ENCODE measurements at regions not wholly inside any gene's neighbourhood (a gene's known extent, or its start where the extent isn't known, plus 50 kb on each side); places are given as distances from the start of the nearest gene placed in this dataset.

GRCh38 chr20:39225978-39226377 lies 263.8 kb downstream of the DHX35 start:
- in situ Hi-C loops (cut with MboI; ENCODE audit: low sequenced_read_pairs) = no loop called here

GRCh38 chr20:39225536-39225935 lies 263.4 kb downstream of the DHX35 start:
- in situ Hi-C loops (cut with MboI; ENCODE audit: low sequenced_read_pairs) = no loop called here

GRCh38 chr20:39222101-39222500 lies 260.0 kb downstream of the DHX35 start:
- in situ Hi-C loops (cut with MboI; ENCODE audit: low sequenced_read_pairs) = no loop called here

- in situ Hi-C loops (cut with MboI; ENCODE audit: low sequenced_read_pairs) = no loop called here
These were observed 254.1 kb downstream of the DHX35 start for GRCh38 chr20:39216195-39216594.

GRCh38 chr20:39214828-39215227 lies 252.7 kb downstream of the DHX35 start:
- in situ Hi-C loops (cut with MboI; ENCODE audit: low sequenced_read_pairs) = no loop called here

GRCh38 chr20:39213476-39214145 lies 251.5 kb downstream of the DHX35 start:
- in situ Hi-C loops (cut with MboI; ENCODE audit: low sequenced_read_pairs) = no loop called here

GRCh38 chr20:39211060-39211748 lies 249.1 kb downstream of the DHX35 start:
- in situ Hi-C loops (cut with MboI; ENCODE audit: low sequenced_read_pairs) = no loop called here

- in situ Hi-C loops (cut with MboI; ENCODE audit: low sequenced_read_pairs) = no loop called here
These were observed 248.3 kb downstream of the DHX35 start for GRCh38 chr20:39210341-39211036.

- in situ Hi-C loops (cut with MboI; ENCODE audit: low sequenced_read_pairs) = no loop called here
These were observed 244.9 kb downstream of the DHX35 start for GRCh38 chr20:39206899-39207564.

- in situ Hi-C loops (cut with MboI; ENCODE audit: low sequenced_read_pairs) = no loop called here
These were observed 233.5 kb downstream of the DHX35 start for GRCh38 chr20:39195582-39196021.

- in situ Hi-C loops (cut with MboI; ENCODE audit: low sequenced_read_pairs) = no loop called here
These were observed 228.8 kb downstream of the DHX35 start for GRCh38 chr20:39190666-39191570.

- in situ Hi-C loops (cut with MboI; ENCODE audit: low sequenced_read_pairs) = no loop called here
These were observed 226.2 kb downstream of the DHX35 start for GRCh38 chr20:39188266-39188765.

- in situ Hi-C loops (cut with MboI; ENCODE audit: low sequenced_read_pairs) = no loop called here
These were observed 219.3 kb downstream of the DHX35 start for GRCh38 chr20:39181490-39181889.

- in situ Hi-C loops (cut with MboI; ENCODE audit: low sequenced_read_pairs) = no loop called here
These were observed 214.3 kb downstream of the DHX35 start for GRCh38 chr20:39176457-39176856.

- in situ Hi-C loops (cut with MboI; ENCODE audit: low sequenced_read_pairs) = no loop called here
These were observed 208.8 kb downstream of the DHX35 start for GRCh38 chr20:39170896-39171463.

GRCh38 chr20:39165099-39165498 lies 203.0 kb downstream of the DHX35 start:
- in situ Hi-C loops (cut with MboI; ENCODE audit: low sequenced_read_pairs) = no loop called here

- in situ Hi-C loops (cut with MboI; ENCODE audit: low sequenced_read_pairs) = no loop called here
These were observed 202.5 kb downstream of the DHX35 start for GRCh38 chr20:39164642-39165041.

GRCh38 chr20:39163993-39164392 lies 201.8 kb downstream of the DHX35 start:
- in situ Hi-C loops (cut with MboI; ENCODE audit: low sequenced_read_pairs) = no loop called here

- in situ Hi-C loops (cut with MboI; ENCODE audit: low sequenced_read_pairs) = no loop called here
These were observed 199.8 kb downstream of the DHX35 start for GRCh38 chr20:39161900-39162299.

GRCh38 chr20:39155971-39156370 lies 193.8 kb downstream of the DHX35 start:
- in situ Hi-C loops (cut with MboI; ENCODE audit: low sequenced_read_pairs) = no loop called here
